SK-N-SH (cell line): ENCODE measurements at regions not wholly inside any gene's neighbourhood (a gene's known extent, or its start where the extent isn't known, plus 50 kb on each side); places are given as distances from the start of the nearest gene placed in this dataset.

ENCODE experiments used
- CTCF ChIA-PET: fragments of 300-600, 350-600 bp; formaldehyde crosslinking; extraction: SDS; loops from one replicate; lab custom pipeline; 2021; lab: Yijun Ruan, JAX
- POLR2A ChIA-PET: fragments of 350-600 bp; sonication (Branson Sonifier 250); formaldehyde crosslinking; extraction: SDS; loops from one replicate; lab custom pipeline; 2020; ENCODE audit warnings: antibody characterized with exemption, inconsistent platforms; lab: Yijun Ruan, JAX
- DNase-seq: peaks from one replicate; pipeline ENCODE4 v3.0.0; 2012
- H2AFZ ChIP-seq: fragments of 200-600 bp; sonication (generic); 2 replicates; pipeline ENCODE4 v1.8.1; 2016; ENCODE audit warnings: antibody characterized with exemption, mild to moderate bottlenecking, low read depth
- H3F3A ChIP-seq: fragments of 200-600 bp; sonication (generic); replicated peaks from 2 replicates; pipeline ENCODE3; 2016; ENCODE audit warnings: antibody characterized with exemption, mild to moderate bottlenecking; ENCODE audit not compliant: insufficient read depth
- H3K27ac ChIP-seq, 2 experiments: fragments of 200-500 bp in 1 of 2; fragments of 200-600 bp in 1 of 2; sonication (Bioruptor generic) in 1 of 2; sonication (generic), shearing (Covaris generic) in 1 of 2; 2 replicates each; pipeline versions ENCODE4 v1.5.1 to v1.6.1; 2014 to 2016; ENCODE audit warnings: low read depth in 2 of 2, inconsistent platforms in 1 of 2, low read length in 1 of 2, mild to moderate bottlenecking in 1 of 2, mixed read lengths in 1 of 2
- H3K27me3 ChIP-seq: fragments of 200-600 bp; sonication (generic), shearing (Covaris generic); 2 replicates; pipeline ENCODE4 v1.6.1; 2016; ENCODE audit warnings: mixed run types; ENCODE audit not compliant: insufficient read depth
- H3K36me3 ChIP-seq, 2 experiments: fragments of 200-500 bp in 1 of 2; fragments of 200-600 bp in 1 of 2; sonication (Bioruptor generic) in 1 of 2; sonication (generic) in 1 of 2; replicated peaks in 1 of 2; 2 replicates each; pipeline versions ENCODE3 to v1.5.1; 2014 to 2016; ENCODE audit warnings: low read length in 1 of 2, mild to moderate bottlenecking in 1 of 2; ENCODE audit not compliant: insufficient read depth in 2 of 2, control insufficient read depth in 1 of 2
- H3K4me1 ChIP-seq, 2 experiments: fragments of 200-500 bp in 1 of 2; fragments of 200-600 bp in 1 of 2; sonication (Bioruptor generic) in 1 of 2; sonication (generic), shearing (Covaris generic) in 1 of 2; 2 replicates each; pipeline versions ENCODE4 v1.5.1 to v1.6.1; 2014 to 2016; ENCODE audit warnings: low read depth in 1 of 2, low read length in 1 of 2, mixed run types in 1 of 2; ENCODE audit not compliant: insufficient read depth in 2 of 2, control insufficient read depth in 1 of 2
- H3K4me2 ChIP-seq: fragments of 200-600 bp; sonication (generic), shearing (Covaris generic); 2 replicates; pipeline ENCODE4 v1.6.1; 2017; ENCODE audit warnings: mixed run types
- H3K4me3 ChIP-seq, 2 experiments: fragments of 200-500 bp in 1 of 2; fragments of 200-600 bp in 1 of 2; sonication (Bioruptor generic) in 1 of 2; sonication (generic), shearing (Covaris generic) in 1 of 2; 2 replicates each; pipeline versions ENCODE4 v1.5.1 to v1.8.1; 2014 to 2016; ENCODE audit warnings: low read depth in 2 of 2, inconsistent platforms in 1 of 2, low read length in 1 of 2, mild to moderate bottlenecking in 1 of 2, mixed read lengths in 1 of 2, moderate library complexity in 1 of 2
- H3K79me2 ChIP-seq: fragments of 200-600 bp; sonication (generic); 2 replicates; pipeline ENCODE4 v1.8.1; 2017; ENCODE audit warnings: mild to moderate bottlenecking; ENCODE audit not compliant: insufficient read depth
- H3K9ac ChIP-seq: fragments of 200-600 bp; sonication (generic); 2 replicates; pipeline ENCODE4 v1.6.1; 2017; ENCODE audit warnings: mixed run types
- H3K9me2 ChIP-seq: fragments of 200-600 bp; sonication (generic); 2 replicates; pipeline ENCODE4 v1.6.1; 2017; ENCODE audit warnings: mixed run types
- H3K9me3 ChIP-seq: fragments of 200-600 bp; sonication (generic); 2 replicates; pipeline ENCODE4 v1.6.1; 2017; ENCODE audit warnings: mixed run types, mild to moderate bottlenecking, moderate library complexity
- H4K20me1 ChIP-seq: fragments of 200-600 bp; sonication (generic); 2 replicates; pipeline ENCODE4 v1.6.1; 2017; ENCODE audit warnings: mild to moderate bottlenecking, mixed run types; ENCODE audit not compliant: insufficient read depth
- FOXJ3 ChIP-seq: sonication (generic); formaldehyde crosslinking; IDR thresholded peaks from 2 replicates; pipeline ENCODE4 v1.5.1; 2020; ENCODE audit warnings: mild to moderate bottlenecking, missing genetic modification reagents
- GABPA ChIP-seq: IDR thresholded peaks from 2 replicates; pipeline ENCODE4 v1.4.0; 2012; ENCODE audit warnings: low read depth, mild to moderate bottlenecking
- GATA2 ChIP-seq: sonication (generic); formaldehyde crosslinking; IDR thresholded peaks from 2 replicates; pipeline ENCODE4 v1.5.0; 2020; ENCODE audit warnings: mild to moderate bottlenecking, missing genetic modification reagents
- POLR2AphosphoS5 ChIP-seq: IDR thresholded peaks from 2 replicates; pipeline ENCODE4 v1.6.1; 2012; ENCODE audit warnings: low read depth, low read length
- REST ChIP-seq: IDR thresholded peaks from 2 replicates; pipeline ENCODE4 v1.6.1; 2012; ENCODE audit warnings: mild to moderate bottlenecking, low read depth, low read length, moderate library complexity
- RFX5 ChIP-seq: IDR thresholded peaks from 2 replicates; pipeline ENCODE4 v1.6.1; 2012; ENCODE audit warnings: mild to moderate bottlenecking, improper control_type of control experiment, low read length
- RXRA ChIP-seq: IDR thresholded peaks from 2 replicates; pipeline ENCODE4 v1.4.0; 2012; ENCODE audit warnings: low read depth, mild to moderate bottlenecking, borderline replicate concordance
- SMC3 ChIP-seq: IDR thresholded peaks from 2 replicates; pipeline ENCODE4 v1.6.1; 2012; ENCODE audit warnings: low read depth, low read length, improper control_type of control experiment
- TAF1 ChIP-seq: IDR thresholded peaks from 2 replicates; pipeline ENCODE4 v1.6.1; 2012; ENCODE audit warnings: low read depth, mild to moderate bottlenecking, low read length, moderate library complexity, borderline replicate concordance
- USF2 ChIP-seq: fragments of 150-350 bp; IDR thresholded peaks from 2 replicates; pipeline ENCODE4 v1.6.1; 2017; ENCODE audit warnings: antibody characterized with exemption, low read length, low read depth, borderline replicate concordance
- YY1 ChIP-seq: IDR thresholded peaks from 2 replicates; pipeline ENCODE4 v1.4.0; 2012; ENCODE audit warnings: low read depth, mild to moderate bottlenecking
- WGBS: methylation state at CpG from one replicate; pipeline ENCODE4 v1.1.6; 2017; ENCODE audit warnings: low lambda C conversion rate; 5-methylcytosine and 5-hydroxymethylcytosine counted together
- TF ChIP-seq, protein P1 (sequence below): fragments of 200-600 bp; sonication (generic); IDR thresholded peaks from 2 replicates; pipeline ENCODE4 v1.6.1; 2017; ENCODE audit warnings: antibody characterized with exemption, mild to moderate bottlenecking, moderate library complexity
- TF ChIP-seq, protein P2 (sequence below): fragments of 150-350 bp; IDR thresholded peaks from 2 replicates; pipeline ENCODE4 v1.6.1; 2016; ENCODE audit warnings: mild to moderate bottlenecking, low read depth, low read length

GRCh38 chr1:70556541-70556940 lies 145.5 kb downstream of the CTH start (continued):
- TF ChIP-seq REST (no peak), RXRA (no peak), SMC3 (no peak), RFX5 (no peak)
- TF ChIP-seq, protein P1, sequence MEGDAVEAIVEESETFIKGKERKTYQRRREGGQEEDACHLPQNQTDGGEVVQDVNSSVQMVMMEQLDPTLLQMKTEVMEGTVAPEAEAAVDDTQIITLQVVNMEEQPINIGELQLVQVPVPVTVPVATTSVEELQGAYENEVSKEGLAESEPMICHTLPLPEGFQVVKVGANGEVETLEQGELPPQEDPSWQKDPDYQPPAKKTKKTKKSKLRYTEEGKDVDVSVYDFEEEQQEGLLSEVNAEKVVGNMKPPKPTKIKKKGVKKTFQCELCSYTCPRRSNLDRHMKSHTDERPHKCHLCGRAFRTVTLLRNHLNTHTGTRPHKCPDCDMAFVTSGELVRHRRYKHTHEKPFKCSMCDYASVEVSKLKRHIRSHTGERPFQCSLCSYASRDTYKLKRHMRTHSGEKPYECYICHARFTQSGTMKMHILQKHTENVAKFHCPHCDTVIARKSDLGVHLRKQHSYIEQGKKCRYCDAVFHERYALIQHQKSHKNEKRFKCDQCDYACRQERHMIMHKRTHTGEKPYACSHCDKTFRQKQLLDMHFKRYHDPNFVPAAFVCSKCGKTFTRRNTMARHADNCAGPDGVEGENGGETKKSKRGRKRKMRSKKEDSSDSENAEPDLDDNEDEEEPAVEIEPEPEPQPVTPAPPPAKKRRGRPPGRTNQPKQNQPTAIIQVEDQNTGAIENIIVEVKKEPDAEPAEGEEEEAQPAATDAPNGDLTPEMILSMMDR: no peak

GRCh38 chr1:70567167-70567566 lies 156.1 kb downstream of the CTH start:
- Histone ChIP-seq H2AFZ (no peak overlapping the region), H3K4me2 (no peak overlapping the region), H3K9me3 (no peaks in the 10 kb centered on the region), H3K79me2 (no peaks in the 10 kb centered on the region), H4K20me1 (no peaks in the 10 kb centered on the region), H3F3A (no peaks in the 10 kb centered on the region), H3K4me1 (no peaks in the 10 kb centered on the region), H3K36me3 (no peaks in the 10 kb centered on the region), H3K9ac (no peak overlapping the region), H3K9me2 (no peaks in the 10 kb centered on the region), H3K27me3 (no peaks in the 10 kb centered on the region), H3K4me3 (no peak overlapping the region), H3K27ac (no peak overlapping the region)
- TF ChIP-seq FOXJ3: no peak
- TF ChIP-seq POLR2AphosphoS5: no peak
- no peak for TF ChIP-seq YY1
- TF ChIP-seq GATA2 (CRISPR knock-in tag): no peak
- TF ChIP-seq GABPA: no peak
- TF ChIP-seq TAF1: no peak
- TF ChIP-seq, protein P2, sequence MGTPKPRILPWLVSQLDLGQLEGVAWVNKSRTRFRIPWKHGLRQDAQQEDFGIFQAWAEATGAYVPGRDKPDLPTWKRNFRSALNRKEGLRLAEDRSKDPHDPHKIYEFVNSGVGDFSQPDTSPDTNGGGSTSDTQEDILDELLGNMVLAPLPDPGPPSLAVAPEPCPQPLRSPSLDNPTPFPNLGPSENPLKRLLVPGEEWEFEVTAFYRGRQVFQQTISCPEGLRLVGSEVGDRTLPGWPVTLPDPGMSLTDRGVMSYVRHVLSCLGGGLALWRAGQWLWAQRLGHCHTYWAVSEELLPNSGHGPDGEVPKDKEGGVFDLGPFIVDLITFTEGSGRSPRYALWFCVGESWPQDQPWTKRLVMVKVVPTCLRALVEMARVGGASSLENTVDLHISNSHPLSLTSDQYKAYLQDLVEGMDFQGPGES: no peak
- TF ChIP-seq USF2: no peak
- ChIA-PET POLR2A (no interaction called here), CTCF (interaction anchor here (0.6 to 1.2 kb wide), 2 partner anchors 453 to 739 kb away, joined by 3 to 4 read pairs; no protein-coding TSS in a partner anchor)
- DNase-seq: no peak
- 74% methylated on average over 4 of the region's 5 CpGs for WGBS
